ENCODE measurements at regions not wholly inside any gene's neighbourhood (a gene's known extent, or its start where the extent isn't known, plus 50 kb on each side); places are given as distances from the start of the nearest gene placed in this dataset.
"Not testable (repeated sequence)": the region's sequence is repeated elsewhere in the genome, so short reads cannot be mapped to it uniquely, and the experiment has no call there.

DNA sequence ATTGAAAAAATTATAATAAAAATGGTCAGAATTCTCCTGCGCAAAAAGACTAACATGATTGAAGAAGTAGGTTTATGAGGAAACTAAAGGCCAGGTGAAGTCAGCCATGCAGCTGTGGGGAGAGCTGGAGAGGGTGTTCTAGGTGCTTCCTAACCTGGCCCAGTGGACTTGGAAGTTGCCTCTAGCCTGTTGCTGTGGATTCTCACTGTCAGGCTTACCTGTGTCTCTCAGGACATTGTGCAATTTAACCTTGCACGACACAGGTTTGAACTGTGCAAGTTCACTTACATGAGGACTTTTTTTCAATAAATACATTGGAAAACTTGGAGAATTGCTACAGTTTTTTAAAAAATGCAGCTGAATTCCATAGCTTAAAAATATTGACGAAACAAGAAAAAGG, 266.4 kb downstream of the CXCL12 start:
- DNase-seq = no peak
- TF ChIP-seq, protein P1, sequence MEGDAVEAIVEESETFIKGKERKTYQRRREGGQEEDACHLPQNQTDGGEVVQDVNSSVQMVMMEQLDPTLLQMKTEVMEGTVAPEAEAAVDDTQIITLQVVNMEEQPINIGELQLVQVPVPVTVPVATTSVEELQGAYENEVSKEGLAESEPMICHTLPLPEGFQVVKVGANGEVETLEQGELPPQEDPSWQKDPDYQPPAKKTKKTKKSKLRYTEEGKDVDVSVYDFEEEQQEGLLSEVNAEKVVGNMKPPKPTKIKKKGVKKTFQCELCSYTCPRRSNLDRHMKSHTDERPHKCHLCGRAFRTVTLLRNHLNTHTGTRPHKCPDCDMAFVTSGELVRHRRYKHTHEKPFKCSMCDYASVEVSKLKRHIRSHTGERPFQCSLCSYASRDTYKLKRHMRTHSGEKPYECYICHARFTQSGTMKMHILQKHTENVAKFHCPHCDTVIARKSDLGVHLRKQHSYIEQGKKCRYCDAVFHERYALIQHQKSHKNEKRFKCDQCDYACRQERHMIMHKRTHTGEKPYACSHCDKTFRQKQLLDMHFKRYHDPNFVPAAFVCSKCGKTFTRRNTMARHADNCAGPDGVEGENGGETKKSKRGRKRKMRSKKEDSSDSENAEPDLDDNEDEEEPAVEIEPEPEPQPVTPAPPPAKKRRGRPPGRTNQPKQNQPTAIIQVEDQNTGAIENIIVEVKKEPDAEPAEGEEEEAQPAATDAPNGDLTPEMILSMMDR (IDR thresholded peaks at IDR 0.05) = no peak
- TF ChIP-seq POLR2A (IDR thresholded peaks at IDR 0.05) = no peak
- intact Hi-C loops (cut with DNase I) = no loop called here
- H3K27me3 ChIP-seq = no peaks in the 10 kb centered on the region
- H3K4me3 ChIP-seq = no peak overlapping the region
- no peak overlapping the region for H3K27ac ChIP-seq
- no peaks in the 10 kb centered on the region for H3K9me3 ChIP-seq
- H3K36me3 ChIP-seq = no peaks in the 10 kb centered on the region
- no peaks in the 10 kb centered on the region for H3K4me1 ChIP-seq
- 91 to 95% methylated on average over 3 of the region's 3 CpGs for WGBS, 2 donors

- WGBS, 2 donors = 64 to 76% methylated on average over 7 of the region's 7 CpGs
- TF ChIP-seq, protein P1 (IDR thresholded peaks at IDR 0.05) = no peak
- Histone ChIP-seq H3K27ac (no peak overlapping the region), H3K36me3 (no peaks in the 10 kb centered on the region), H3K4me1 (peaks cover 0 to 11% (median 0%) of the 10 kb centered on the region in 3 donors), H3K27me3 (no peaks in the 10 kb centered on the region), H3K9me3 (no peaks in the 10 kb centered on the region), H3K4me3 (no peak overlapping the region)
- intact Hi-C loops (cut with DNase I) = no loop called here
- no peak for DNase-seq
Observed at GRCh38 chr10:44116474-44116873, 268.4 kb downstream of the CXCL12 start.

GRCh38 chr10:44115516-44115915, 269.4 kb downstream of the CXCL12 start:
- Histone ChIP-seq H3K4me1 (peaks cover 0 to 11% (median 0%) of the 10 kb centered on the region in 3 donors), H3K27ac (no peak overlapping the region), H3K4me3 (no peak overlapping the region), H3K27me3 (no peaks in the 10 kb centered on the region), H3K9me3 (no peaks in the 10 kb centered on the region), H3K36me3 (no peaks in the 10 kb centered on the region)
- 57 to 64% methylated on average over 5 of the region's 5 CpGs for WGBS, 2 donors
- intact Hi-C loops (cut with DNase I) = no loop called here
- DNase-seq = no peak
- TF ChIP-seq, protein P1 (IDR thresholded peaks at IDR 0.05) = no peak
- no peak for TF ChIP-seq POLR2A (IDR thresholded peaks at IDR 0.05)

DNA sequence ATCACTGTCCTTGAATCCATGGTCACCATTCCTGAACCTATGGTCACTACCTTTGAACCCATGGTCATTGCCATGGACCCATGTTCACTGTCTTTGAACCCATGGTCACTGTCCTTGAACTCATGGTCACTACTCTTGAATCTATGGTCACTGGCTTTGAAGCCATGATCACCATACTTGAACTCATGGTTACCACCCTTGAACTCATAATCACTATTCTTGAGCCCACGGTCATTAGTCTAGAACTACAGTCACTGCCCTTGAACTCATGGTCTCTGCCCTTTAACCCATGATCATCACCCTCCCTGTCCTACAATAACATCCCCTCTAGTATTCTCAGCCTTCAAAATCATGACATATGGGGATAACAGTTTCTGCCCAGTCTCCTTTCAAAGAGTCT, 270.5 kb downstream of the CXCL12 start:
- DNase-seq = no peak
- no peak for TF ChIP-seq POLR2A (IDR thresholded peaks at IDR 0.05)
- TF ChIP-seq, protein P1 (IDR thresholded peaks at IDR 0.05) = no peak

GRCh38 chr10:44112280-44112679, 272.6 kb downstream of the CXCL12 start:
- H3K27me3 ChIP-seq; H3K9me3 ChIP-seq; H3K27ac ChIP-seq; H3K36me3 ChIP-seq; intact Hi-C loops (cut with DNase I); DNase-seq; H3K4me3 ChIP-seq: not testable (repeated sequence)
- H3K4me1 ChIP-seq = peaks cover 0 to 11% (median 0%) of the 10 kb centered on the region in 3 donors
- 20 to 29% methylated on average over 1 to 2 of the region's 4 CpGs for WGBS, 2 donors

More for the DNA sequence above, 270.5 kb downstream of the CXCL12 start:
- 78 to 81% methylated on average over 1 of the region's 1 CpG for whole genome bisulfite sequencing, 2 donors
- no peaks in the 10 kb centered on the region for H3K9me3 ChIP-seq
- intact Hi-C loops (cut with DNase I) = no loop called here
- no peak overlapping the region for H3K27ac ChIP-seq
- H3K4me1 ChIP-seq = peaks cover 0 to 11% (median 0%) of the 10 kb centered on the region in 3 donors
- no peak overlapping the region for H3K4me3 ChIP-seq
- H3K27me3 ChIP-seq = no peaks in the 10 kb centered on the region
- H3K36me3 ChIP-seq = no peaks in the 10 kb centered on the region

DNA sequence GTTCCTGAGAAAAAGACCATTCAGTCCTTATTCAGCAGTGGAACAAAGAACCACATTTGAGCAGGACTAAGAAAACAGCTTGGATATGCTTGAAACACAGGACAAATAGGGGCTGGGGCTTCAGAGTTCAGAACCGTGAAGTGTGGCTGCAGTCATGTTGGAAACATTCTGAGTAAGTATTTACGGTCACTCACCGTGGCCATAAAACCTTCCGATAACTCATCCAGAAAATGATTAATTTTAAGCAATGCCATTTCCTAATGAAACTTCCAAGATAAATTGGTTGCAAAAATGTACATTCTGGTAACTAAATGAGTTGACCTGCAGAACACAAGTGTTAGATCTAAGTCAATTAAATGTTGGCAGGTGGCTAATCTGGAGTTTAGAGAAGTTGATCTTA, 279.2 kb downstream of the CXCL12 start:
- Histone ChIP-seq H3K27me3 (no peaks in the 10 kb centered on the region), H3K27ac (no peak overlapping the region), H3K36me3 (no peaks in the 10 kb centered on the region), H3K9me3 (no peaks in the 10 kb centered on the region), H3K4me1 (no peaks in the 10 kb centered on the region), H3K4me3 (no peak overlapping the region)
- intact Hi-C loops (cut with DNase I) = no loop called here
- 59 to 71% methylated on average over 4 of the region's 4 CpGs for WGBS, 2 donors
- no peak for DNase-seq
- no peak for TF ChIP-seq POLR2A (IDR thresholded peaks at IDR 0.05)
- TF ChIP-seq, protein P1 (IDR thresholded peaks at IDR 0.05) = no peak
